ENCODE measurements at regions not wholly inside any gene's neighbourhood (a gene's known extent, or its start where the extent isn't known, plus 50 kb on each side); places are given as distances from the start of the nearest gene placed in this dataset.

GRCh38 chr6:74060354-74060753, 364.4 kb downstream of the CD109 start:
- TF ChIP-seq NFIC (IDR thresholded peaks at IDR 0.05) (no peak), FOXM1 (IDR thresholded peaks at IDR 0.05; ENCODE audit: borderline replicate concordance, low read depth) (no peak), TEAD4 (IDR thresholded peaks at IDR 0.05) (no peak), ZBTB7A (IDR thresholded peaks at IDR 0.05; ENCODE audit: low read depth) (no peak), REST (IDR thresholded peaks at IDR 0.05; ENCODE audit: low read depth) (no peak), YY1 (IDR thresholded peaks at IDR 0.05; ENCODE audit: low read depth) (no peak), EP300 (IDR thresholded peaks at IDR 0.05; ENCODE audit: borderline replicate concordance) (no peak), CREB1 (IDR thresholded peaks at IDR 0.05; ENCODE audit: low read depth) (no peak), CEBPB (IDR thresholded peaks at IDR 0.05) (no peak), TCF12 (IDR thresholded peaks at IDR 0.05; ENCODE audit: low read depth) (no peak), EGR1 (IDR thresholded peaks at IDR 0.05) (no peak), MAX (IDR thresholded peaks at IDR 0.05) (no peak), TAF1 (IDR thresholded peaks at IDR 0.05; ENCODE audit: low read depth) (no peak), RAD21 (IDR thresholded peaks at IDR 0.05; ENCODE audit: low read depth) (no peak), USF1 (IDR thresholded peaks at IDR 0.05) (no peak)

- TF ChIP-seq RAD21 (IDR thresholded peaks at IDR 0.05; ENCODE audit: low read depth), result no peak
- no peak for TF ChIP-seq USF1 (IDR thresholded peaks at IDR 0.05)
- no peak for TF ChIP-seq CREB1 (IDR thresholded peaks at IDR 0.05; ENCODE audit: low read depth)
- TF ChIP-seq MAX (IDR thresholded peaks at IDR 0.05), result no peak
- no peak for TF ChIP-seq EGR1 (IDR thresholded peaks at IDR 0.05)
These were observed 362.6 kb downstream of the CD109 start for GRCh38 chr6:74058606-74059005.

- TF ChIP-seq MAX (IDR thresholded peaks at IDR 0.05) (no peak), REST (IDR thresholded peaks at IDR 0.05; ENCODE audit: low read depth) (no peak), FOXM1 (IDR thresholded peaks at IDR 0.05; ENCODE audit: borderline replicate concordance, low read depth) (no peak), RAD21 (IDR thresholded peaks at IDR 0.05; ENCODE audit: low read depth) (no peak), ZBTB7A (IDR thresholded peaks at IDR 0.05; ENCODE audit: low read depth) (no peak), CEBPB (IDR thresholded peaks at IDR 0.05) (no peak), EP300 (IDR thresholded peaks at IDR 0.05; ENCODE audit: borderline replicate concordance) (no peak), USF1 (IDR thresholded peaks at IDR 0.05) (no peak), TCF12 (IDR thresholded peaks at IDR 0.05; ENCODE audit: low read depth) (no peak), EGR1 (IDR thresholded peaks at IDR 0.05) (no peak), TAF1 (IDR thresholded peaks at IDR 0.05; ENCODE audit: low read depth) (no peak), NFIC (IDR thresholded peaks at IDR 0.05) (no peak), CREB1 (IDR thresholded peaks at IDR 0.05; ENCODE audit: low read depth) (no peak), TEAD4 (IDR thresholded peaks at IDR 0.05) (no peak), YY1 (IDR thresholded peaks at IDR 0.05; ENCODE audit: low read depth) (no peak)
These were observed 361.3 kb downstream of the CD109 start for GRCh38 chr6:74057326-74057725.

- TF ChIP-seq CREB1 (IDR thresholded peaks at IDR 0.05; ENCODE audit: low read depth) (no peak), ZBTB7A (IDR thresholded peaks at IDR 0.05; ENCODE audit: low read depth) (no peak), EP300 (IDR thresholded peaks at IDR 0.05; ENCODE audit: borderline replicate concordance) (no peak), REST (IDR thresholded peaks at IDR 0.05; ENCODE audit: low read depth) (no peak), USF1 (IDR thresholded peaks at IDR 0.05) (no peak), YY1 (IDR thresholded peaks at IDR 0.05; ENCODE audit: low read depth) (no peak), EGR1 (IDR thresholded peaks at IDR 0.05) (no peak), TAF1 (IDR thresholded peaks at IDR 0.05; ENCODE audit: low read depth) (no peak), RAD21 (IDR thresholded peaks at IDR 0.05; ENCODE audit: low read depth) (no peak), CEBPB (IDR thresholded peaks at IDR 0.05) (no peak), FOXM1 (IDR thresholded peaks at IDR 0.05; ENCODE audit: borderline replicate concordance, low read depth) (no peak), MAX (IDR thresholded peaks at IDR 0.05) (no peak), TCF12 (IDR thresholded peaks at IDR 0.05; ENCODE audit: low read depth) (no peak), NFIC (IDR thresholded peaks at IDR 0.05) (no peak)
These were observed 358.2 kb downstream of the CD109 start for GRCh38 chr6:74054190-74054589.

All from Ishikawa (cell line).